GM21576 (cell line): ENCODE measurements at regions not wholly inside any gene's neighbourhood (a gene's known extent, or its start where the extent isn't known, plus 50 kb on each side); places are given as distances from the start of the nearest gene placed in this dataset.

Source experiments
- ATAC-seq: cut with Tn5 transposase; IDR thresholded peaks from one replicate; pipeline ENCODE4 v1.9.1; 2021; ENCODE audit warnings: mild to moderate bottlenecking, moderate library complexity; ENCODE audit not compliant: unreplicated experiment

DNA sequence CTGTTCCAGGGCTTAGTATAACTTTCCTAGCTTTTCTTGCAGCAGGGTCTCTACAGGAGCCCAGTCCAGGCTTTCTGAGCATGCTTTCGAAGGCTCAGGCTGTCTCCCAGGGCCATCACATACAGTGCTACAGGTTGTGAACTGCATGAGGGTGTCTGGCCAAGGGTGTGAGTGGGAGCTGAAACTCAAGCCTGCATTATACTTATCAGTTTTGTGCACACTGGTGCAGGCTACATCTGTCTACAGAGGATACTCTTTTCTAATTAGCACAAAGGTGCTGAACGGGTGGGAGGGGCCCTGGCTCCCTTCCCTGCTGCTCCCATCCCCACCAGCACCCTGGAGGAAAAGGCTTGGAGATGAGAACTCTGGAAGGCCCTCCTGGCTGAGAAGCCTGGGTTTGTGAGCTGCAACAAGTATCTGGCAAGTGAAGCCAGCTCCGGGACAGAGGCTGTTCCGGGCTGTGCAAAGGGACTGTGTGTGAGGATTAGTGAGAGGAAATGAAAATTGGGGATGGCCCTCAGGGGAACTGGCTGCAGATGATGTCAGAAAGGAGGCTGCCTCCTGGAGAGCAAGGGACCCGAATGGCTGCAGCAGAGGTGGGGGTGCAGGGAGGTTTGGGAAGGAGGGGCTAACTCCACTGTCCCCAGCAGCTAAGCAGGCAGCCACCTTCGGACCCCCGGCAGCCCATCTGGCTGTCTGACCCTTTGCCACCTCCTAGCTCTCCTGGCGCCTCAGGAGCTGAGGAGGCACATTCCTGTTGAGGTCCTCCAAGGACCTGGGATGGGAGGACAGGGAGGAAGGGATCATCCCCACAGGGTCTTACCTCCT, 68.5 kb downstream of the EFNB1 start:
- no peak for ATAC-seq

DNA sequence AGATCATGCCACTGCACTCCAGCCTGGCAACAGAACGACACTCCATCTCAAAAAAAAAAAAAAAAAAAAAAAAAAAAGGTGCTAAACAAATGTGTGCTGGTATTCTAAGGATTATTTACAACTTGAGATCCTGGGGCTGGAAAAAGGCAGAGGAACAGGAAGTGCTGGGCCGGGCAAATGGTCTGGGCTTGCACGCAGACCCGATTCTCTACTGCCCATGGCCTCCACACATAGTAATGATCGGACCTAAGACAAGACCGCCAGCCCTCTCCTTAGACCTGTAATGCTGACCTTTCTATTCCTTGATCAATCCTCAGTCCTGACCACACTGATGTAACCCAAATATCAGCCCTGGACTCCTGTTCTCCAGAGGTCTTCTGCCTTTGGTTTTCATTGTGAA, 67.8 kb downstream of the EFNB1 start:
- ATAC-seq, result no peak

- ATAC-seq, result no peak
Observed at GRCh38 chrX:68895778-68896177, 67.0 kb downstream of the EFNB1 start.

DNA sequence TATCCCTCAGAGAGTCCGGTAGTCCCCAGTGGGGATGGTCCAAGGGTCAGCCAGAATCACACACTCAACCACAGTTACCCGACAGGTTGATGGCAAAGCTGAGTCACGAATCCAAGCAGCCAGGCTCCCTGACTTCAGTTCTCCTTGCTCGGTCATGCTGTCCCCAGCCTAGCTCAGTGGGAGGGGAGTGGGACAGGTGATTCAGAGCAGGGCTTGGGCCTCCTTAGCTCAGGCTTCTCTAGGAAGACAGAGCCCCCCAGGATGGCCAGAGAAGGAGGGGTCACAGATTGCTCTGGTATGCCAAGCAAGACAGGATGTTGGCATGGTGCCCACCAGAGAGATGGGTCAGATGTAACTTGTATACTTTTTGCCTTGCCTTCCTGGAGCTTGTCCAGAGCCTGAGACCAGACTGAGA, 66.5 kb downstream of the EFNB1 start:
- ATAC-seq, result no peak

- no peak for ATAC-seq
Observed at GRCh38 chrX:68894513-68895340, 65.9 kb downstream of the EFNB1 start.

DNA sequence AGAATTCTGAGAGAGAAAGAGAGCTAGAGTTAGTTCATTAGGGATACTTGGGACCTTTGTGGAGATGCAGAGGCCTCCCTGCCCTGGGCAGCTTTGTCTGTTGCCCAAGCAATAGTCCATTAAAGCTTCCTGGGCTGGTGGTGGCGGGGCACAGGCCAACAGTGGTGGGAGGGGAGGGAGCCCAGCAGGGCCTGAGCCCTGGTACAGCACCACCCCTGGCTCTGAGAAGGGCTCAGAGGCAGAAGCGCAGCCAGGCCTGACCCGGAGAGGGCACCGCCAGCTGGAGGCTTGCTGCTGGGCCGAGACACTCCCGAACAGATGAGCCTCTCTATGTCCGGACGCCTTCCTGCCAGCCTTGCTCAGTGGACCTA, 65.3 kb downstream of the EFNB1 start:
- ATAC-seq, result no peak

DNA sequence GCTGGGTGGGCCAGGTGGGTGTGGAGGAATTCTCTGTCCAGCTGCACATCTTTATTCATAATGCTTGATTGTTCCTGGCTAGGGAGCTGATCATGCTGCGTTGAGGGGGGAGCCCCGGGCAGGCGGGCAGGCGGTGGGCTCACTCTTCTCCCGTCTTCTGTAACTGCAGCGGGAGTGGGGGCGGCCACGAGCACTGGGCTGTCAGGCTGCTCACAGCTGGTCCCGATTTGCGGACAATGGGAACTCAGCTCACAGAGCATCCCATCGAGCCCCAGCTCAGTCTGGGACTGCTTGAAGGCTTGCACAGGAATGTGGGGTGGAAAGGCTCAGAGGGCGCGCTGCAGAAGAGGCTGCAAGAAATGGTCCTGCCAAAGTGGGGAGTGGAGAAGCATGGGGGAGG, 63.8 kb downstream of the EFNB1 start:
- no peak for ATAC-seq

GRCh38 chrX:68892134-68892533, 63.3 kb downstream of the EFNB1 start:
- no peak for ATAC-seq
